ENCODE measurements at regions not wholly inside any gene's neighbourhood (a gene's known extent, or its start where the extent isn't known, plus 50 kb on each side); places are given as distances from the start of the nearest gene placed in this dataset.

DNA sequence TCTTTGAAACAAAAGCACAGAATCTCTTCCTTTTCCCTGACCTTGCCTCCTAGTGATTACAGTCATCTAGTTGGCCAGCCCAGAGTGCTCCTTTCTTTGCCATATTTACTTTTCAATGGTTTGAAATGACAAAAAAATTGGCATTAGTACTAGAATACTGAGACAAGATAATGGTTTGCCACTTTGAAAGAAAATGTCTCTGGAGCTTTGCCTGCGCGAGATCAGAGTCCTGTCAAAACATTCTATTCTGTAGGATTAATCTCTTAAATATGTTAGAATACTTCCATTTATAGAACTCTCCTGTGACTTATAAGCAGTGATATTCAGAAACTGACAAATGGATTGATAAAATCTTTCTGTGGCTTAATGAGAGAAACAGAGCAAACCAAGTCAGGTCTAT lies 484.0 kb upstream of the IZUMO3 start:
- no peak for DNase-seq
- Histone ChIP-seq H3K9me3 (ENCODE audit: control extremely low read depth in 1 of 5, control insufficient read depth in 4 of 5, insufficient read depth in 2 of 5, low read depth in 1 of 5, low read length in 4 of 5) (peaks cover 0 to under 1% (median 0%) of the 10 kb centered on the region in 5 experiments), H3K36me3 (ENCODE audit: control insufficient read depth in 4 of 4, insufficient read depth in 4 of 4, low read length in 3 of 4) (no peaks in the 10 kb centered on the region), H3K27ac (ENCODE audit: insufficient read depth in 1 of 2, low read depth in 1 of 2, low read length in 2 of 2, poor library complexity in 1 of 2, severe bottlenecking in 2 of 2) (no peak overlapping the region), H3K27me3 (replicated peaks in 2 of 5; ENCODE audit: control insufficient read depth in 4 of 5, insufficient read depth in 5 of 5, low read length in 4 of 5) (no peaks in the 10 kb centered on the region), H3K4me1 (ENCODE audit: control extremely low read depth in 1 of 4, control insufficient read depth in 4 of 4, insufficient read depth in 4 of 4, low read length in 3 of 4) (no peaks in the 10 kb centered on the region), H3K4me3 (ENCODE audit: control insufficient read depth in 1 of 7, extremely low read depth in 1 of 7, insufficient read depth in 4 of 7, low read depth in 2 of 7, low read length in 6 of 7) (no peak overlapping the region)
- POLR2A ChIA-PET = no interaction called here
- CTCF ChIA-PET = no interaction called here
- no CpG with 5 or more reads among the region's 2 CpGs for WGBS (ENCODE audit: insufficient coverage)

DNA sequence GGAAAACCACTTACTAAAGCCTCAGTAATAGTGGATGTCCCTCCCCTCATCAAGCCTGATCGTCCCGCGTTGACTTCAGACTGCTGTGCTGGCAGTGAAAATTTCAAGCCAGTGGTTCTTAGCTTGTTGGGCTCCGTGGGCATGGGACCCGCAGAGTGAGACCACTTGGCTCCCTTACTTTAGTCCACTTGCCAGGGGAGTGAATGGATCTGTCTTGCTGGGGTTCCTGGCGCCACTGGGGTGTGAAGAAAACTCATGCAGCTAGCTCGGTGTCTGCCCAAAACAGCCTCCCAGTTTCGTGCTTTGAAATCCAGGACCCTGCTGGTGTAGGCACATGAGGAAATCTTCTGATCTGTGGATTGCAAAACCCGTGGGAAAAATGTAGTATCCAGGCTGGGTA lies 480.0 kb upstream of the IZUMO3 start:
- no peak overlapping the region for H3K27ac ChIP-seq (ENCODE audit: insufficient read depth in 1 of 2, low read depth in 1 of 2, low read length in 2 of 2, poor library complexity in 1 of 2, severe bottlenecking in 2 of 2)
- H3K9me3 ChIP-seq (ENCODE audit: control extremely low read depth in 1 of 5, control insufficient read depth in 4 of 5, insufficient read depth in 2 of 5, low read depth in 1 of 5, low read length in 4 of 5) = peaks cover 0 to 2% (median 0%) of the 10 kb centered on the region in 5 experiments
- H3K36me3 ChIP-seq (ENCODE audit: control insufficient read depth in 4 of 4, insufficient read depth in 4 of 4, low read length in 3 of 4) = no peaks in the 10 kb centered on the region
- H3K4me3 ChIP-seq (ENCODE audit: control insufficient read depth in 1 of 7, extremely low read depth in 1 of 7, insufficient read depth in 4 of 7, low read depth in 2 of 7, low read length in 6 of 7) = no peak overlapping the region
- no peaks in the 10 kb centered on the region for H3K27me3 ChIP-seq (replicated peaks in 2 of 5; ENCODE audit: control insufficient read depth in 4 of 5, insufficient read depth in 5 of 5, low read length in 4 of 5)
- no peaks in the 10 kb centered on the region for H3K4me1 ChIP-seq (ENCODE audit: control extremely low read depth in 1 of 4, control insufficient read depth in 4 of 4, insufficient read depth in 4 of 4, low read length in 3 of 4)
- CTCF ChIA-PET = no interaction called here
- 95% methylated on average over 9 of the region's 9 CpGs for WGBS (ENCODE audit: insufficient coverage)
- DNase-seq = no peak
- POLR2A ChIA-PET = no interaction called here

DNA sequence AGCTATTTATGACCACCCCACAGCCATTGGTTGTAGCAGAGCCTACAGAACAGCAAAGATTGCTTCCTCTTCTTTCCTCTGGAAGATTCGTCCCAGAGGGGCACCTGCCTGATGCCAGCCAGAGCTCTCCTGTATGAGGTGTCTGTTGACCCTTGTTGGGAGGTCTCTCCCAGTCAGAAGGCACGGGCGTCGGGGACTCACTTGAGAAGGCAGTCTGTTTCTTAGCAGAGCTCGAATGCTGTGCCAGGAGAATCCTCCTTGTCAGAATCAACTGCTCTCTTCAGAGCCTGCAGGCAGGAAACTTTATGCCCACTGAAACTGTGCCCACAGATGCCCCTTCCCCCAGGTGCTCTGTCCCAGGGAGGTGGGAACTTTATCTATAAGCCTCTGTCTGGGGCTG lies 479.5 kb upstream of the IZUMO3 start:
- CTCF ChIA-PET = no interaction called here
- POLR2A ChIA-PET = no interaction called here
- 97% methylated on average over 5 of the region's 5 CpGs for WGBS (ENCODE audit: insufficient coverage)

DNA sequence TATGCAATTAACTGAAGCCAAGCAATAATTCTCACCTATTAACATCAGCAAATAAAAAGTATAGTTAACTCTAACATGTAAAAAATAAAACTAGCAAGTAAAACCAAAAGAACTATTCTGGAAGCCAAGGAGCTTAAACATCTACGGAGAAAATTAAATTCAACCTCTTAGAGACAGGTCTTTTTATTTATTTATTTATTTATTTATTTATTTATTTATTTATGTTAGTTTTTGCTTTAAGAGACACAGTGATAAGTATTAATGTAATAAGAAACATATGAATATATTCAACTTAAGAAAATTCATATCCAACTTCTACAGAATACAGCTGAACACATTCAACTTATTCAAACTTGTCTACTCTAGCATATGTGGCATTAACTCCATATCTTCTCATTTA lies 472.1 kb upstream of the IZUMO3 start:
- CTCF ChIA-PET = no interaction called here
- DNase-seq = no peak
- no peaks in the 10 kb centered on the region for H3K9me3 ChIP-seq (ENCODE audit: control extremely low read depth in 1 of 5, control insufficient read depth in 4 of 5, insufficient read depth in 2 of 5, low read depth in 1 of 5, low read length in 4 of 5)
- H3K27ac ChIP-seq (ENCODE audit: insufficient read depth in 1 of 2, low read depth in 1 of 2, low read length in 2 of 2, poor library complexity in 1 of 2, severe bottlenecking in 2 of 2) = no peak overlapping the region
- POLR2A ChIA-PET = no interaction called here
- no CpG with 5 or more reads among the region's 1 CpG for WGBS (ENCODE audit: insufficient coverage)
- no peaks in the 10 kb centered on the region for H3K27me3 ChIP-seq (replicated peaks in 2 of 5; ENCODE audit: control insufficient read depth in 4 of 5, insufficient read depth in 5 of 5, low read length in 4 of 5)
- H3K4me1 ChIP-seq (ENCODE audit: control extremely low read depth in 1 of 4, control insufficient read depth in 4 of 4, insufficient read depth in 4 of 4, low read length in 3 of 4) = no peaks in the 10 kb centered on the region
- no peaks in the 10 kb centered on the region for H3K36me3 ChIP-seq (ENCODE audit: control insufficient read depth in 4 of 4, insufficient read depth in 4 of 4, low read length in 3 of 4)
- no peak overlapping the region for H3K4me3 ChIP-seq (ENCODE audit: control insufficient read depth in 1 of 7, extremely low read depth in 1 of 7, insufficient read depth in 4 of 7, low read depth in 2 of 7, low read length in 6 of 7)

More for the DNA sequence above, 479.5 kb upstream of the IZUMO3 start:
- Histone ChIP-seq H3K9me3 (ENCODE audit: control extremely low read depth in 1 of 5, control insufficient read depth in 4 of 5, insufficient read depth in 2 of 5, low read depth in 1 of 5, low read length in 4 of 5) (peaks cover 0 to 2% (median 0%) of the 10 kb centered on the region in 5 experiments), H3K4me1 (ENCODE audit: control extremely low read depth in 1 of 4, control insufficient read depth in 4 of 4, insufficient read depth in 4 of 4, low read length in 3 of 4) (no peaks in the 10 kb centered on the region), H3K36me3 (ENCODE audit: control insufficient read depth in 4 of 4, insufficient read depth in 4 of 4, low read length in 3 of 4) (no peaks in the 10 kb centered on the region), H3K27ac (ENCODE audit: insufficient read depth in 1 of 2, low read depth in 1 of 2, low read length in 2 of 2, poor library complexity in 1 of 2, severe bottlenecking in 2 of 2) (no peak overlapping the region), H3K27me3 (replicated peaks in 2 of 5; ENCODE audit: control insufficient read depth in 4 of 5, insufficient read depth in 5 of 5, low read length in 4 of 5) (no peaks in the 10 kb centered on the region), H3K4me3 (ENCODE audit: control insufficient read depth in 1 of 7, extremely low read depth in 1 of 7, insufficient read depth in 4 of 7, low read depth in 2 of 7, low read length in 6 of 7) (no peak overlapping the region)
- DNase-seq = no peak

DNA sequence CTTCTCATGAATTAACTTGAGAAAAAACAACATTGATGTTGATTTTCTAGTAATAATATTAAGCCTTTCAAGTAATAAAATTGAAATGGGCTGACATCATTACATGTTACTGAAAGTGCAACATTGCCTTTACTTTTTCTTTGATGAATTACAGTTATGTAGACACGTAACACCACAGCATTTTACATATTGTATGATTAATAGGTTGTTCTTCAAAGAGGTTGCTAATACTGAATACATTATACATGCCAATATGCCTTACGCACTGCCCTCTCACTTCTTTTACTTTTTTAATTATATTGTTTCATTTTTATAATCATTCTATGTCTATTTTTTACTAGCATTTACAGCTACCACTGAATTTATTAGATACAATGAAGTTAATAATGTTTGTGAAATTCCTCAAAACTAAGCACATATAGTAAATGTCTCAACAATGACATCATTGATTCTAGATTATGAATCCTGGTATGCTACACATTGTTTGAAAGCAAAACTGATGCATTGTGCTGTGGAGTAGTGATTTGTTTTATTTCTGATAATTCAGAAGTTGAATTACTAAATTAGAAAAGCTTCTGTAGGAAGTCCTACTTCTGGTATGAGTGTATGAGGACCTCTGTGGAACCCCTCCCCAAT lies 464.4 kb upstream of the IZUMO3 start:
- Histone ChIP-seq H3K27me3 (replicated peaks in 2 of 5; ENCODE audit: control insufficient read depth in 4 of 5, insufficient read depth in 5 of 5, low read length in 4 of 5) (no peaks in the 10 kb centered on the region), H3K9me3 (ENCODE audit: control extremely low read depth in 1 of 5, control insufficient read depth in 4 of 5, insufficient read depth in 2 of 5, low read depth in 1 of 5, low read length in 4 of 5) (no peaks in the 10 kb centered on the region), H3K36me3 (ENCODE audit: control insufficient read depth in 4 of 4, insufficient read depth in 4 of 4, low read length in 3 of 4) (no peaks in the 10 kb centered on the region), H3K27ac (ENCODE audit: insufficient read depth in 1 of 2, low read depth in 1 of 2, low read length in 2 of 2, poor library complexity in 1 of 2, severe bottlenecking in 2 of 2) (no peak overlapping the region), H3K4me1 (ENCODE audit: control extremely low read depth in 1 of 4, control insufficient read depth in 4 of 4, insufficient read depth in 4 of 4, low read length in 3 of 4) (no peaks in the 10 kb centered on the region), H3K4me3 (ENCODE audit: control insufficient read depth in 1 of 7, extremely low read depth in 1 of 7, insufficient read depth in 4 of 7, low read depth in 2 of 7, low read length in 6 of 7) (no peak overlapping the region)
- ChIA-PET CTCF (no interaction called here), POLR2A (no interaction called here)
- DNase-seq = no peak
- WGBS (ENCODE audit: insufficient coverage) = no CpG with 5 or more reads among the region's 2 CpGs

DNA sequence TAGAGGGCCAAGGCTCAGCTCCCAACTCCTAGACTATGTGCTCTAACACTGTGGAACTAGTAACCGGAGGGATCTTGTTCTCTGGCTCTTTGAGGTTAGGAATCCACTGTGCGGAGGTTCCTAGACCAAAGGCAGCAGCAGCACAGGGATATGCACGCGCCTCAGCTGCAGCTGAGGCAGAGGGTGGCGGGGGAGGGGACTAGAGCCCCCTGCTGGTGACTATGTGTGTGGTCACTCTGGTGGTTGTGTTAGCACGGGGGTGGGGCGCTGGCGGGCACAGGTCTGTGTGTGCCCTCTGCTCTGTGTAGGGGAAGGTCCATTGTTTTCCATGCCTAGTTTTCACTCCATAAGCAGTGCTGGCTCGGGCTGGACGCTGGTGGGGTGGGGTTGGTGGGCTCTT lies 458.0 kb upstream of the IZUMO3 start:
- Histone ChIP-seq H3K4me3 (ENCODE audit: control insufficient read depth in 1 of 7, extremely low read depth in 1 of 7, insufficient read depth in 4 of 7, low read depth in 2 of 7, low read length in 6 of 7) (no peak overlapping the region), H3K27me3 (replicated peaks in 2 of 5; ENCODE audit: control insufficient read depth in 4 of 5, insufficient read depth in 5 of 5, low read length in 4 of 5) (no peaks in the 10 kb centered on the region), H3K36me3 (ENCODE audit: control insufficient read depth in 4 of 4, insufficient read depth in 4 of 4, low read length in 3 of 4) (no peaks in the 10 kb centered on the region), H3K9me3 (ENCODE audit: control extremely low read depth in 1 of 5, control insufficient read depth in 4 of 5, insufficient read depth in 2 of 5, low read depth in 1 of 5, low read length in 4 of 5) (no peaks in the 10 kb centered on the region), H3K4me1 (ENCODE audit: control extremely low read depth in 1 of 4, control insufficient read depth in 4 of 4, insufficient read depth in 4 of 4, low read length in 3 of 4) (no peaks in the 10 kb centered on the region), H3K27ac (ENCODE audit: insufficient read depth in 1 of 2, low read depth in 1 of 2, low read length in 2 of 2, poor library complexity in 1 of 2, severe bottlenecking in 2 of 2) (no peak overlapping the region)
- 52% methylated on average over 9 of the region's 10 CpGs for WGBS (ENCODE audit: insufficient coverage)
- no peak for DNase-seq
- POLR2A ChIA-PET = no interaction called here
- CTCF ChIA-PET = no interaction called here

DNA sequence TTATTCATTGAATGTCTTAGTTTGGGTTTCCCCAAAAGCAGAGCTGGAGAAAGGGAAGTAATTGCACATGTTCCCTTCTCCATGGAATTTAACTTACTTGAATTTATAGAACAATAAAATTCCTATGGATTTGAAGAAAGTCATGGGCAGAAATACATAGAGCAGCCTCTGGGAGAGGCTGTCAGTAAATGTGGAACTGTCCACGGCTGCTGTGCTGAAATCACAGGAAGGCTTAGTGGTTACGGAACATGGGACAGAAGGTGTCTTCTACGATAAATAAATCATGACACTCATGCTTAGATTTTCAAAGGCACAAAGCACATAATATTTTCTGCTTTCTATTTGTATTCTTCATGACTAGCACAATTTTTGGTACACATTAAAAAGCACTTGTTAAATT lies 440.6 kb upstream of the IZUMO3 start:
- H3K4me3 ChIP-seq (ENCODE audit: control insufficient read depth in 1 of 7, extremely low read depth in 1 of 7, insufficient read depth in 4 of 7, low read depth in 2 of 7, low read length in 6 of 7) = no peak overlapping the region
- H3K27me3 ChIP-seq (replicated peaks in 2 of 5; ENCODE audit: control insufficient read depth in 4 of 5, insufficient read depth in 5 of 5, low read length in 4 of 5) = no peaks in the 10 kb centered on the region
- H3K27ac ChIP-seq (ENCODE audit: insufficient read depth in 1 of 2, low read depth in 1 of 2, low read length in 2 of 2, poor library complexity in 1 of 2, severe bottlenecking in 2 of 2) = no peak overlapping the region
- H3K9me3 ChIP-seq (ENCODE audit: control extremely low read depth in 1 of 5, control insufficient read depth in 4 of 5, insufficient read depth in 2 of 5, low read depth in 1 of 5, low read length in 4 of 5) = no peaks in the 10 kb centered on the region
- 76% methylated on average over 3 of the region's 3 CpGs for WGBS (ENCODE audit: insufficient coverage)
- no peaks in the 10 kb centered on the region for H3K4me1 ChIP-seq (ENCODE audit: control extremely low read depth in 1 of 4, control insufficient read depth in 4 of 4, insufficient read depth in 4 of 4, low read length in 3 of 4)
- no peaks in the 10 kb centered on the region for H3K36me3 ChIP-seq (ENCODE audit: control insufficient read depth in 4 of 4, insufficient read depth in 4 of 4, low read length in 3 of 4)
- ChIA-PET CTCF (no interaction called here), POLR2A (no interaction called here)
- no peak for DNase-seq

Data from common myeloid progenitor, CD34-positive (primary cell).